ENCODE measurements at regions not wholly inside any gene's neighbourhood (a gene's known extent, or its start where the extent isn't known, plus 50 kb on each side); places are given as distances from the start of the nearest gene placed in this dataset.

GRCh38 chr13:95378603-95379002 is 77.4 kb upstream of the ABCC4 start:
- H2AFZ ChIP-seq (ENCODE audit: low read length), result no peak overlapping the region
- H3K27me3 ChIP-seq (ENCODE audit: insufficient read depth, low read length), result no peaks in the 10 kb centered on the region
- H3K79me1 ChIP-seq (ENCODE audit: insufficient read depth, low read depth, low read length, poor library complexity, severe bottlenecking), result no peaks in the 10 kb centered on the region
- H3K9me3 ChIP-seq (ENCODE audit: control insufficient read depth, low read depth, low read length), result no peaks in the 10 kb centered on the region
- no peak overlapping the region for H4K91ac ChIP-seq (ENCODE audit: insufficient read length, low read depth, low read length)
- no peaks in the 10 kb centered on the region for H3K79me2 ChIP-seq (ENCODE audit: insufficient read depth, low read length)
- H3K14ac ChIP-seq (ENCODE audit: insufficient read depth, low read length), result no peak overlapping the region
- no peak overlapping the region for H4K5ac ChIP-seq (ENCODE audit: insufficient read length, low read depth, low read length)
- no peak overlapping the region for H2BK12ac ChIP-seq (ENCODE audit: insufficient read length, low read depth, low read length)
- H2BK120ac ChIP-seq (ENCODE audit: low read depth, low read length, poor library complexity, severe bottlenecking), result no peak overlapping the region
- Mint-ChIP-seq H3K27ac (no peak overlapping the region; a peak in 1 of 7 replicates), H3K27me3 (ENCODE audit: low read depth) (peaks cover under 1% of the 10 kb centered on the region; the same call in 1 of the 2 replicates), H3K9me3 (no peaks in the 10 kb centered on the region), H3K36me3 (ENCODE audit: insufficient read depth in 1 of 3, low read depth in 3 of 3) (no peaks in the 10 kb centered on the region), H3K4me1 (peaks cover 2 to 5% of the 10 kb centered on the region in 2 experiments; a peak in 2 of 4 replicates), H3K4me3 (no peak overlapping the region)
- no peak overlapping the region for H3K4me2 ChIP-seq (ENCODE audit: insufficient read depth, insufficient read length, low read length)
- no peak overlapping the region for H4K8ac ChIP-seq (replicated peaks; ENCODE audit: insufficient read length, low read depth, low read length)
- no peak overlapping the region for H2AK5ac ChIP-seq (ENCODE audit: insufficient read length, low read length)
- no peak overlapping the region for H3K56ac ChIP-seq (ENCODE audit: insufficient read length, low read depth, low read length)
- TF ChIP-seq CTCF (conservative IDR thresholded peaks at IDR 0.05), result no peak
- H2BK15ac ChIP-seq (ENCODE audit: low read depth, low read length), result no peak overlapping the region
- no peak overlapping the region for H3T11ph ChIP-seq (ENCODE audit: low read length)
- no peaks in the 10 kb centered on the region for H3K4me1 ChIP-seq (ENCODE audit: insufficient read depth, low read length)
- H3K27ac ChIP-seq (ENCODE audit: insufficient read length, low read depth, low read length), result no peak overlapping the region
- no peak overlapping the region for H3K9ac ChIP-seq (ENCODE audit: extremely low read depth, insufficient read length, low read length)
- H3K4ac ChIP-seq (ENCODE audit: low read depth, low read length), result no peak overlapping the region
- H3K23me2 ChIP-seq (ENCODE audit: insufficient read length, low read depth, low read length, poor library complexity, severe bottlenecking), result no peaks in the 10 kb centered on the region
- no peak overlapping the region for H2BK5ac ChIP-seq (ENCODE audit: insufficient read length, low read length)
- H2BK20ac ChIP-seq (ENCODE audit: low read depth, low read length, poor library complexity, severe bottlenecking), result no peak overlapping the region
- no peak overlapping the region for H3K23ac ChIP-seq (ENCODE audit: insufficient read length, low read depth, low read length)
- H3K18ac ChIP-seq (ENCODE audit: insufficient read length, low read depth, low read length), result no peak overlapping the region
- DNase-seq, result no peak
- no peaks in the 10 kb centered on the region for H4K20me1 ChIP-seq (ENCODE audit: control insufficient read depth, insufficient read depth, insufficient read length)
- no CpG with 5 or more reads among the region's 1 CpG for WGBS (ENCODE audit: extremely low coverage, insufficient read length, low lambda C conversion rate)

Data from H9 (cell line).